Lung microvascular endothelial cell (primary cell): ENCODE measurements at regions not wholly inside any gene's neighbourhood (a gene's known extent, or its start where the extent isn't known, plus 50 kb on each side); places are given as distances from the start of the nearest gene placed in this dataset.
"Not testable (repeated sequence)": the region's sequence is repeated elsewhere in the genome, so short reads cannot be mapped to it uniquely, and the experiment has no call there.

Experiments
- DNase-seq, 2 donors: peaks; one replicate each; pipeline versions ENCODE4 v3.0.0 to v3.0.0-alpha.2; 2010; ENCODE audit warnings: low read depth in 2 of 2

GRCh38 chr10:65602182-65602865, 1323.5 kb upstream of the LRRTM3 start:
- no peak for DNase-seq

GRCh38 chr10:65611592-65611991, 1314.2 kb upstream of the LRRTM3 start:
- no peak for DNase-seq

GRCh38 chr10:65614956-65615565, 1310.8 kb upstream of the LRRTM3 start:
- DNase-seq: no peak

- peak in 1 of 2 donors; percentile 8 for DNase-seq
Measured at GRCh38 chr10:65618126-65618525, 1307.7 kb upstream of the LRRTM3 start.

GRCh38 chr10:65620404-65621048, 1305.3 kb upstream of the LRRTM3 start:
- no peak for DNase-seq

- DNase-seq: no peak
Measured at GRCh38 chr10:65622608-65623007, 1303.2 kb upstream of the LRRTM3 start.

- DNase-seq: no peak
Measured at GRCh38 chr10:65628493-65629139, 1297.2 kb upstream of the LRRTM3 start.

- no peak for DNase-seq
Measured at GRCh38 chr10:65660006-65660405, 1265.8 kb upstream of the LRRTM3 start.

GRCh38 chr10:65670087-65670486, 1255.7 kb upstream of the LRRTM3 start:
- no peak for DNase-seq

GRCh38 chr10:65670596-65670995, 1255.2 kb upstream of the LRRTM3 start:
- DNase-seq: not testable (repeated sequence)

GRCh38 chr10:65675236-65675635, 1250.6 kb upstream of the LRRTM3 start:
- DNase-seq: no peak

- DNase-seq: no peak
Measured at GRCh38 chr10:65684896-65685295, 1240.9 kb upstream of the LRRTM3 start.

- no peak for DNase-seq
Measured at GRCh38 chr10:65701168-65701776, 1224.6 kb upstream of the LRRTM3 start.

- DNase-seq: no peak
Measured at GRCh38 chr10:65708057-65708456, 1217.8 kb upstream of the LRRTM3 start.

GRCh38 chr10:65710306-65710705, 1215.5 kb upstream of the LRRTM3 start:
- DNase-seq: no peak

GRCh38 chr10:65719790-65720189, 1206.0 kb upstream of the LRRTM3 start:
- DNase-seq: no peak

GRCh38 chr10:65720901-65721300, 1204.9 kb upstream of the LRRTM3 start:
- DNase-seq: no peak

- DNase-seq: no peak
Measured at GRCh38 chr10:65723525-65723924, 1202.3 kb upstream of the LRRTM3 start.

GRCh38 chr10:65735382-65735781, 1190.5 kb upstream of the LRRTM3 start:
- DNase-seq: no peak

GRCh38 chr10:65742906-65743305, 1182.9 kb upstream of the LRRTM3 start:
- DNase-seq: no peak

- no peak for DNase-seq
Measured at GRCh38 chr10:65751218-65751617, 1174.6 kb upstream of the LRRTM3 start.

- DNase-seq: no peak
Measured at GRCh38 chr10:65751896-65752295, 1173.9 kb upstream of the LRRTM3 start.
